ENCODE measurements at regions not wholly inside any gene's neighbourhood (a gene's known extent, or its start where the extent isn't known, plus 50 kb on each side); places are given as distances from the start of the nearest gene placed in this dataset.

- no peaks in the 10 kb centered on the region for H3K36me3 Mint-ChIP-seq
- H3K4me1 ChIP-seq (ENCODE audit: insufficient read depth, low read length) = no peaks in the 10 kb centered on the region
- no peak overlapping the region for H3K27ac ChIP-seq (ENCODE audit: low read depth, low read length)
- ChIA-PET POLR2A (no interaction called here), CTCF (no interaction called here)
- H3K9me3 ChIP-seq (ENCODE audit: low read length) = no peaks in the 10 kb centered on the region
- H3K9me3 Mint-ChIP-seq = peaks cover 0 to 9% (median 6%) of the 10 kb centered on the region in 5 donors
- peak in 1 of 5 donors; percentile 21 for DNase-seq
- no peaks in the 10 kb centered on the region for H3K4me1 Mint-ChIP-seq
- H3K4me3 ChIP-seq (ENCODE audit: low read length) = no peak overlapping the region
- H3K27me3 Mint-ChIP-seq = peaks cover 10 to 11% of the 10 kb centered on the region in 2 donors
- H3K4me3 Mint-ChIP-seq = no peak overlapping the region
- no peaks in the 10 kb centered on the region for H3K27me3 ChIP-seq (ENCODE audit: insufficient read depth, low read length, poor library complexity, severe bottlenecking)
- no peaks in the 10 kb centered on the region for H3K36me3 ChIP-seq (ENCODE audit: insufficient read depth, low read length)
- no peak overlapping the region for H3K27ac Mint-ChIP-seq
These were observed 191.0 kb upstream of the C1orf174 start for GRCh38 chr1:4090976-4091660.

- Histone ChIP-seq H3K4me3 (ENCODE audit: low read length) (no peak overlapping the region), H3K36me3 (ENCODE audit: insufficient read depth, low read length) (no peaks in the 10 kb centered on the region), H3K27ac (ENCODE audit: low read depth, low read length) (no peak overlapping the region), H3K27me3 (ENCODE audit: insufficient read depth, low read length, poor library complexity, severe bottlenecking) (no peaks in the 10 kb centered on the region), H3K4me1 (ENCODE audit: insufficient read depth, low read length) (no peaks in the 10 kb centered on the region), H3K9me3 (ENCODE audit: low read length) (no peaks in the 10 kb centered on the region)
- H3K4me3 Mint-ChIP-seq = no peak overlapping the region
- H3K36me3 Mint-ChIP-seq = no peaks in the 10 kb centered on the region
- no peak for DNase-seq
- ChIA-PET POLR2A (no interaction called here), CTCF (no interaction called here)
- H3K9me3 Mint-ChIP-seq = peaks cover 6 to 16% (median 8%) of the 10 kb centered on the region in 5 donors
- H3K4me1 Mint-ChIP-seq = no peaks in the 10 kb centered on the region
- peaks cover 10 to 11% of the 10 kb centered on the region in 2 donors for H3K27me3 Mint-ChIP-seq
- no peak overlapping the region for H3K27ac Mint-ChIP-seq
These were observed 191.9 kb upstream of the C1orf174 start for GRCh38 chr1:4091996-4092395.

GRCh38 chr1:4093856-4094565, 193.9 kb upstream of the C1orf174 start:
- H3K36me3 Mint-ChIP-seq = no peaks in the 10 kb centered on the region
- no peak overlapping the region for H3K4me3 Mint-ChIP-seq
- H3K27ac Mint-ChIP-seq = no peak overlapping the region
- ChIA-PET CTCF (no interaction called here), POLR2A (no interaction called here)
- Histone ChIP-seq H3K4me1 (ENCODE audit: insufficient read depth, low read length) (no peaks in the 10 kb centered on the region), H3K9me3 (ENCODE audit: low read length) (no peaks in the 10 kb centered on the region), H3K27me3 (ENCODE audit: insufficient read depth, low read length, poor library complexity, severe bottlenecking) (no peaks in the 10 kb centered on the region), H3K36me3 (ENCODE audit: insufficient read depth, low read length) (no peaks in the 10 kb centered on the region), H3K27ac (ENCODE audit: low read depth, low read length) (no peak overlapping the region), H3K4me3 (ENCODE audit: low read length) (no peak overlapping the region)
- peaks cover 6 to 16% (median 9%) of the 10 kb centered on the region in 5 donors for H3K9me3 Mint-ChIP-seq
- H3K4me1 Mint-ChIP-seq = no peaks in the 10 kb centered on the region
- H3K27me3 Mint-ChIP-seq = peaks cover 3 to 6% of the 10 kb centered on the region in 2 donors
- DNase-seq = peak in 1 of 5 donors; percentile 18

- no peak overlapping the region for H3K4me3 Mint-ChIP-seq
- Histone ChIP-seq H3K9me3 (ENCODE audit: low read length) (no peaks in the 10 kb centered on the region), H3K27ac (ENCODE audit: low read depth, low read length) (no peak overlapping the region), H3K36me3 (ENCODE audit: insufficient read depth, low read length) (no peaks in the 10 kb centered on the region), H3K4me1 (ENCODE audit: insufficient read depth, low read length) (no peaks in the 10 kb centered on the region), H3K27me3 (ENCODE audit: insufficient read depth, low read length, poor library complexity, severe bottlenecking) (no peaks in the 10 kb centered on the region), H3K4me3 (ENCODE audit: low read length) (no peak overlapping the region)
- no peaks in the 10 kb centered on the region for H3K36me3 Mint-ChIP-seq
- no peak overlapping the region for H3K27ac Mint-ChIP-seq
- no peaks in the 10 kb centered on the region for H3K4me1 Mint-ChIP-seq
- no peaks in the 10 kb centered on the region for H3K27me3 Mint-ChIP-seq
- H3K9me3 Mint-ChIP-seq = peaks cover 6 to 15% (median 9%) of the 10 kb centered on the region in 5 donors
- peak in 1 of 5 donors; percentile 11 for DNase-seq
- CTCF ChIA-PET = no interaction called here
- POLR2A ChIA-PET = no interaction called here
These were observed 195.4 kb upstream of the C1orf174 start for GRCh38 chr1:4095433-4095971.

- Histone ChIP-seq H3K4me3 (ENCODE audit: low read length) (no peak overlapping the region), H3K27me3 (ENCODE audit: insufficient read depth, low read length, poor library complexity, severe bottlenecking) (no peaks in the 10 kb centered on the region), H3K36me3 (ENCODE audit: insufficient read depth, low read length) (no peaks in the 10 kb centered on the region), H3K27ac (ENCODE audit: low read depth, low read length) (no peak overlapping the region), H3K4me1 (ENCODE audit: insufficient read depth, low read length) (no peaks in the 10 kb centered on the region), H3K9me3 (ENCODE audit: low read length) (no peaks in the 10 kb centered on the region)
- Mint-ChIP-seq H3K36me3 (no peaks in the 10 kb centered on the region), H3K4me3 (no peak overlapping the region), H3K4me1 (no peaks in the 10 kb centered on the region), H3K27ac (no peak overlapping the region), H3K27me3 (peaks cover 2 to 12% of the 10 kb centered on the region in 2 donors), H3K9me3 (peaks cover 0 to 6% (median 4%) of the 10 kb centered on the region in 5 donors)
- ChIA-PET CTCF (no interaction called here), POLR2A (no interaction called here)
- peak in 1 of 5 donors; percentile 13 for DNase-seq
These were observed 201.5 kb upstream of the C1orf174 start for GRCh38 chr1:4101459-4102161.

GRCh38 chr1:4105300-4105880, 205.3 kb upstream of the C1orf174 start:
- no peaks in the 10 kb centered on the region for H3K36me3 Mint-ChIP-seq
- peak in 1 of 5 donors; percentile 24 for DNase-seq
- no peaks in the 10 kb centered on the region for H3K36me3 ChIP-seq (ENCODE audit: insufficient read depth, low read length)
- POLR2A ChIA-PET = no interaction called here
- no peaks in the 10 kb centered on the region for H3K4me1 Mint-ChIP-seq
- H3K27me3 Mint-ChIP-seq = peaks cover 8 to 12% of the 10 kb centered on the region in 2 donors
- no peaks in the 10 kb centered on the region for H3K4me1 ChIP-seq (ENCODE audit: insufficient read depth, low read length)
- H3K4me3 ChIP-seq (ENCODE audit: low read length) = no peak overlapping the region
- peaks cover 0 to 2% (median 0%) of the 10 kb centered on the region in 5 donors for H3K9me3 Mint-ChIP-seq
- H3K27ac Mint-ChIP-seq = no peak overlapping the region
- CTCF ChIA-PET = no interaction called here
- H3K9me3 ChIP-seq (ENCODE audit: low read length) = no peaks in the 10 kb centered on the region
- H3K27ac ChIP-seq (ENCODE audit: low read depth, low read length) = no peak overlapping the region
- H3K27me3 ChIP-seq (ENCODE audit: insufficient read depth, low read length, poor library complexity, severe bottlenecking) = no peaks in the 10 kb centered on the region
- H3K4me3 Mint-ChIP-seq = no peak overlapping the region

- Histone ChIP-seq H3K27ac (ENCODE audit: low read depth, low read length) (no peak overlapping the region), H3K9me3 (ENCODE audit: low read length) (no peaks in the 10 kb centered on the region), H3K4me1 (ENCODE audit: insufficient read depth, low read length) (no peaks in the 10 kb centered on the region), H3K4me3 (ENCODE audit: low read length) (no peak overlapping the region), H3K36me3 (ENCODE audit: insufficient read depth, low read length) (no peaks in the 10 kb centered on the region), H3K27me3 (ENCODE audit: insufficient read depth, low read length, poor library complexity, severe bottlenecking) (no peaks in the 10 kb centered on the region)
- ChIA-PET POLR2A (no interaction called here), CTCF (no interaction called here)
- Mint-ChIP-seq H3K27ac (no peak overlapping the region), H3K36me3 (no peaks in the 10 kb centered on the region), H3K4me1 (no peaks in the 10 kb centered on the region), H3K27me3 (peaks cover 5 to 9% of the 10 kb centered on the region in 2 donors), H3K9me3 (peaks cover 0 to 2% (median 0%) of the 10 kb centered on the region in 5 donors), H3K4me3 (no peak overlapping the region)
- peak in 1 of 5 donors; percentile 40 for DNase-seq
These were observed 206.7 kb upstream of the C1orf174 start for GRCh38 chr1:4106731-4107130.

GRCh38 chr1:4107291-4107690, 207.2 kb upstream of the C1orf174 start:
- no peaks in the 10 kb centered on the region for H3K4me1 Mint-ChIP-seq
- H3K4me3 ChIP-seq (ENCODE audit: low read length) = no peak overlapping the region
- no peaks in the 10 kb centered on the region for H3K9me3 ChIP-seq (ENCODE audit: low read length)
- H3K4me1 ChIP-seq (ENCODE audit: insufficient read depth, low read length) = no peaks in the 10 kb centered on the region
- POLR2A ChIA-PET = no interaction called here
- no peak overlapping the region for H3K27ac Mint-ChIP-seq
- no peaks in the 10 kb centered on the region for H3K36me3 ChIP-seq (ENCODE audit: insufficient read depth, low read length)
- H3K27ac ChIP-seq (ENCODE audit: low read depth, low read length) = no peak overlapping the region
- H3K9me3 Mint-ChIP-seq = peaks cover 0 to 4% (median 0%) of the 10 kb centered on the region in 5 donors
- peaks cover 3 to 11% of the 10 kb centered on the region in 2 donors for H3K27me3 Mint-ChIP-seq
- H3K27me3 ChIP-seq (ENCODE audit: insufficient read depth, low read length, poor library complexity, severe bottlenecking) = no peaks in the 10 kb centered on the region
- DNase-seq = peak in 1 of 5 donors; percentile 14
- CTCF ChIA-PET = no interaction called here
- no peaks in the 10 kb centered on the region for H3K36me3 Mint-ChIP-seq
- H3K4me3 Mint-ChIP-seq = no peak overlapping the region

Data from CD8-positive, alpha-beta memory T cell (primary cell).